Limb (tissue), 2 donors: ENCODE measurements at regions not wholly inside any gene's neighbourhood (a gene's known extent, or its start where the extent isn't known, plus 50 kb on each side); places are given as distances from the start of the nearest gene placed in this dataset.

ENCODE experiments used
- DNase-seq, 2 donors: peaks; one replicate each; pipeline ENCODE4 v3.0.0-alpha.2; 2016; ENCODE audit errors: extremely low spot score in 2 of 2

DNA sequence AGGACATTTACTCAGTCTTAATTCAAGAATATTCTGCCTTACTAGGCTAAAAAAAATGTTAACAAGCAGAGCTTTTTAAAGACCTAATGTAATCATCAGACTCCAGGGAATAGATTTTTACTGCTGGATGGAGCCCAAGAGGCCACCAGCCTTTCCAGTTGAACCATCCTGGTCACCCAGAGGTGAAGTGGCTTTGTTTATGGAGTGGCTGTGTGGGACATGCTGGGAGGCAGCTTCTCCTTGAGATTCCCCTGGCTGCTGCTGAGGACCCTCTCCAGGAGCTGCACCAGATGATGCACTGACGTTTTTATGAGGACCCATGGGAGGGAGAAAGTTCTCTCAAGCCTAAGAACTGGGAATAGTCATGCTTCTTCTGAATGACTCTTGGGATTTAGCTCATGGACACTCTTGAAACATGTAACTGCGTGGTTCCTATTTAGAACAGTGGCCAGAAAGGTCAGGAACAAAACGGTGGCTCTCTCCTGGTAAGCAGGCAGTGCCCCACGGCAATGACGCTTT lies 205.9 kb upstream of the MIR17HG start:
- no peak for DNase-seq

DNA sequence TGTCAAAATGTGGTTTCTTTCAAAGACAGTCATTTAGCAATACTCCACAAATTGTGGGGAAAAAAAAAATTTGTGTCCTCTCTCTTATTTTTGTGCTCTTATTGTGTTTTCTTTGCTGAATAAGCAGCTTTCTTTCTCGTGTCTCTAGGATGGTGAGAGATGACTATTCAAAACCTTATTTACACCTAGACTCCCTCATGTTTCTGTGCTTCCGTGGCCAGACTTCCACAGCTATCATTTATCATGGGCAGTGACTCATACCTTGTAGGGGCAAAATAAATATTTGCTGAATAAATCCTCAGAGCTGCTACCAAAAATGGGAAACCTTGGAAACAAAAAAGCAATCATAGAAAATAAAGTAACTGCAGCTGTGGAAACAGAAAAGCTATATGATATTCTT lies 204.9 kb upstream of the MIR17HG start:
- DNase-seq, result no peak

DNA sequence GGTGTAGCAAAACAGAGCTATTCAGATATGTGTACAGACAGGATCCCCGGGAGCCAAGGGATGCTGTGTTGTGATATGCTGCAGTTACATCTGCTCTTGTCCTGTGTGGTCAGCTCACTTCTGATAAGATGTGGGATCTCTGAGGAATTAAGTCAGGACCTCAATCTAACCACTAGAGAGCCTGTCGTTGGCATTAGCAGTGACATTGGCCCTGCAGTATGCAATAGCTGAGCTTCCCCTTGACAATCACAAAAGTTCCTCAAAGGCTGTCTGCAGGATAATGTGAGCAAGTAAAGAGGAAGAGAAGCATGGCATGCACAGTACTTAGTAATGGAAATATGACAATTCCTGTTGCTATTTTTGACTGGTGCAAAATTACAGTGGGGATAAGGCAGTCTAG lies 203.4 kb upstream of the MIR17HG start:
- DNase-seq, result no peak

DNA sequence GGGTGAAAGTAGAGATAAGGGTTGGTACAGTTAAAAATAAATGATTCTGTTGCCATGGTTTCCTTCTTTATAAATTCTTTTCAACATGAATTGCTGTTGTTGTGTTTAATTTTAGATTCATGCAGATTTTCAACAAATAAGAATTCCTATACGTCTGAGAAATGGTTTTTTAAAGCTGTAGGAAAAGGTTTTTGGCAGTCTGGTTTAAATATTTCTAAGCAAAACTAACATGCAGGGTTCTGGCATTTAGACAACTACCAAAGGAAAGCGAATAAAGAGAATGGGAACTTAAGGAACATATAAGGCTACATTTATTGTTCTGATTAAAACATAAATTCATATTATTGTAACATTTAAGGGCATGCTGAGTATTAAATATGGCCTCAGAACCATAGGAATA lies 203.0 kb upstream of the MIR17HG start:
- no peak for DNase-seq

DNA sequence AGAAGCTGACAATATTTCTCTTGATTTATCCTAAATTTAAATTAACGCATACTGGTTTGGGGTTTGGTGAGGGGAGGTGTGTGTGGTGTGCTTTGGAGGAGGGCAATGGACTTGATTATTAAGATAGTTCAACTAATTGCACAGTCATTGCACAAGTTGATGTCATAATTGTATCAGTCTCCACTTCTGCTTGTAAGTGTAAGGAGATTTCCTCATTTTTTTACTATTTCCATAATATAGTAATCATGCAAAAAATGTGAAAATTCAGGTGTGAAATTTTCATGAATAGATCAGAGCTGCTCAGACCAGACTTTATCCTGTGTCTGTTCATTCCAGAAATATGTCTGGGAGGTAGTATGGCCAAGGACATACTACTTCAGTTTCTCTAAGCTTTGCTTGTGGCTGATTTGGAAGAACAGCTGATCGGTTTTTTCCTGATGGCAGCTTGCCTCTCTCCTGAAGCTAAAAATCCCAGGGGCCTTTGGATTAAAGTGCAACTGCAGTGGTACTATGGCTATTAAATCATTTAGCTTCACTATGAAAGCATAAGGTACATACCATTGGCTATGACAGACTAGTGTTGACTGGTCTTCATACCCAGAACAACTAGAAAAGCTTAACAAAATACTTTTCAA lies 201.8 kb upstream of the MIR17HG start:
- DNase-seq, result no peak

DNA sequence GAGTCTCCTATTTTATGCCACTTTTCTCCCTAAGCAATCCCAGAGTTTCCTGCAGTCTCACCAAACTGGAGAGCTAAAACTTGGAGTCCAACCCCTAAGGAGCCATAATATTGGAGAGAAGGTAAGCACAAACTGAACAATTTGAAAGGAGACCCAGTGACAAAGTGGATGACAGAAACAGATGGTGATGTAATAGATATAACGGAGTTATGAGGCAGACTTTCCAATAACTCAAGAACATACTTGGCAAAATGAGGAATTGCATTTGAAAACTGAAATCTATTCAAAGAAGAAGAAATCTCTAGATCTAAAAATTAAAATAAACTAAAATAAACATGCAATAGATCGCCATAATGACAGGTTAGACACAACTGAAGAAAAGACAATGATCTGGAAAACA lies 200.9 kb upstream of the MIR17HG start:
- DNase-seq, result no peak

DNA sequence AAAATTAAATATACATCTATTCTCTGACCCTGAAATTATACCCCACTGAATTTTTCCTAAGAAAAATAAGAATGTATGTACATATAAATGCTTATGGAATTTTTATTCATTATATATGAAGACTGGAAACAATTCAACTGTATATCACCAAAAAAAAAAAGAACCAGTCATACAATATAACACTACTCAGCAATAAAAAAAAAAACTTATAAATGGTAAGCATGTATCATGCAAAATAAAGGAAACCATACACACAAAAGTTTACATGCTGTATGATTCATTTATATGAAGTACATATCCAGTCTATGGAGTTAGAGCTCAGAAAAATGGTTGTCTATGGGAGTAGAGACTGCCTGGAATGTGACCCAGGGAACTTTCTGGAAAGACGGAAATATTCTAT lies 199.4 kb upstream of the MIR17HG start:
- no peak for DNase-seq

DNA sequence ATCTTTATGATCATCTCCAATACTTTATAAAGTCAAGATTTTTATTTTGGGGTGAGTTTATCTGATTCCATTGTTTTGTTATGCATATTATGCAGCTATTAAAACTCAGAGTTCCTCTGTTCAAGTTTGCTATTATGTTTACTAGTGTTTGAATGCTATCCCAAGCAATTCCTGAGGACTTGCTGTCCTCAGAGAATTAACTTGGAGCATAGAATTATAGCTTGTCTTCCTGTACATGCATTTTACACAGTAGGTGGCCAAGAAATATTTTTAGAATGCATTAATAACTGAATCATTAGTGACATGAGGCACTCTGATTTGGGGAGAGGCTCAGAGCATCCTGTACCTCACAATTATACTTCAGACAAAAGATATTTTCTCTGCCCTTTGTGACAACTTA lies 195.6 kb upstream of the MIR17HG start:
- no peak for DNase-seq

DNA sequence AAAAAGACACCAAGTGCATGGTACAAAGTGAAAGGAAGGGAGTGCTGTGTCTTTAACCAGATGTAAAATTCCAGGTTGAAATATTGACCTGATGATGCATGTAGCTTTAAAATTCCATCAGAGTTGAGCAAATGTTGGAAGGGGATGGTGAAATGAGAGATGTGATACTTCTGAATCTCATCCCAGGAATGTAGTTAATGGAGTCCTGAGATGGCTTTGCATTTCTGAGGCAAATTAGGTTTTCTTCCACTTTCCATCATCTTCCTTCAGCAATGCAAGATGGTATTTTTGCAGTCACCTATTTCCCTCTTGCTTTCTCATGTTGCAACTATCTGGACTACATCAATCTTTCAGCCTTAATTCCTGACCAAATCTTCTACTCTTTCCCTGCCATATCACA lies 194.1 kb upstream of the MIR17HG start:
- DNase-seq, result no peak

DNA sequence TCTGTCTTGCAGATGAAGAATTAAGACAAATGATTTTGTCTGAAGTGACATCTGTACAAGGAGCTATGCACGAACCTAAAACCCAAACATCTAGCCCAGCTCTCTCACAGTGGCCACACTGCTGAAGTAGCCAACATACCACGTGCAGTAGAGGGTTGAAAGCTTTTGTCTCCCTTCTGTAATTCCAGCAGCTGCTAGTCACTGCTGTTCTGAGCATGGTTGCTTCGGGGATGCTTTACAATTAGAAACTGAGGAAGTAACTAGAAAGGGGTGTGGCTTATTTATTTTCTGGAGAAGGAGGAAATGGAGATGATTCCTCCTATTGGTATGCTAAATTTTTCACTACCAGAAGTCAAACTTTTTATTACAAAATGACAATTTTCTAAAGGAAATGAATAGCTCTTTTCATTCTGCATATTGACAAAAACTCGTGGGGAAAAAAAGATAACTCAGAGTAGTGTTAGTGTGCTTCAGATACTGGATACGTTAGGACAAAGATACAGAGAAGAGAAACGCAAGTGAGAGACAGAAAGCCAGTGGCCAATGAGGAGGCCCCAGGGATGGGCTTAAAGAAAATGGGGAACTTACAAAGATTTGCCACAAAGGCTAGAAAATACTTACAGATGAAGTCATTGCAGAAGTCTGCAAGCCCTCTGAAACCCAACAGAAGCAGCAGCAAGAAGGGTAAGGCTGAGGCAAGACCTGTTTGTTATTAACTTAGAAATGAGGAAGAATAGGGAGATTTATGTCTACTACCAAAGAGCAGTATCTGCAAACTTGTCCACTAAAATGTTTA lies 192.7 kb upstream of the MIR17HG start:
- DNase-seq, result no peak

DNA sequence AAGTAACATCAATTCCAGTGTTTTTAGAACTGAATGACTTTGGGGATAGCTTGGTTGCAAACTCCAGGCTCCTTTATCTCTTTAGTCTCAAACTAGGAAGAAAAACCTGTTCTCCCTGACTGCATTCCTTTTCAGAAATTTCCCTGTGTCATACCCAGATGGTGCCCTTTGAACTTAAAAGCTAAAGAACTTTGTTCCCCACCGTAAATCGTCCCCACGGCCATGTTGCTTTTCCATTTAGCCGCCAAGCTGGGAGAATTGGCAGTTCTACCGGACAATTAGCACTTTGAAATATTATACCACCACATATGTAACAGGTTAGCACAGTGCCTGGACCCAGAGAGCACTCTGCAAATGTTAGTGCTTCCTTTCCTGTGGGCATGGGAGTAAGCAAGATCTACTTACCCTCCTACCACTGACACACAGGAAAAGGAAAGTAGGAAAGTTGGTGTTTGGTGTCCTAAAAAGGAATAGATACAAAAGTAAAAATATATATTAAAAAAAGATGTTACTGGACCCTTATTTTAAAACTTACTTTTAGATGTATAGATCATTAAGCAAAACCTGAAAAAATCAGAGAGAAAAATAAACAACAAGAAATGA lies 191.9 kb upstream of the MIR17HG start:
- DNase-seq, result no peak

DNA sequence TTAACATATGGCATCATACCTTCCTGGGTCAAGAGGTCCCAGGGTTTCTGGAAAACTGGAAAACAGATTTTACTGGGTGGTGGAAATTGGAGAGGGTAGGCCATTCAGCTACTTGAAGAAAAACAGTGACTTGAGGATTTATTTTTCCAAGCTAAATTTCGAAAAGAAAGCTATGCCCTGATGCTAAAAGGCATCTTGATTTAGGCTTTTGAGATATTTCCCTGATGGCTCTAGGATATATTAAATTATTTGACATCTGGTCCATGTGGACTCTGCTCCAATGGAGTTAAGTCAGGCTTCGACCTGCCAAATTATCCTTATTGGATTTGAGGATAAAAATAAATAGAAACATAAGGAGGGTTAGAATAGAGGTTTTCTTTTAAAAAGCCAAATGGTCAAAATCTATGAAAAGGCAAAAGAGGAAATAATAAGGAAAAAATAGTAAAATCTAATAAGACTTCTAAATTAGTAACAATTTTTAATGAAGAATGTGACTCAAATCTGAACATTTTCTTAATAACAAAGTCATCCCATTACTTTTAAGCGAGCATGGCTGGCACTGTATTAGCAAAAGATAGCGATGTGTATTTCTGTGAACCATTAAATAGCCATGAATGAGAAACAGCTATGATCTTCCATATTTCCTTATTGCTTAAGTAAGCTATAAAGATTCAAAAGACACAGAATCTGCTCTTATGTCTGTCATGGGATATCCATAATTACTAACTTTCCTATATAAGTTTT lies 190.0 kb upstream of the MIR17HG start:
- no peak for DNase-seq

DNA sequence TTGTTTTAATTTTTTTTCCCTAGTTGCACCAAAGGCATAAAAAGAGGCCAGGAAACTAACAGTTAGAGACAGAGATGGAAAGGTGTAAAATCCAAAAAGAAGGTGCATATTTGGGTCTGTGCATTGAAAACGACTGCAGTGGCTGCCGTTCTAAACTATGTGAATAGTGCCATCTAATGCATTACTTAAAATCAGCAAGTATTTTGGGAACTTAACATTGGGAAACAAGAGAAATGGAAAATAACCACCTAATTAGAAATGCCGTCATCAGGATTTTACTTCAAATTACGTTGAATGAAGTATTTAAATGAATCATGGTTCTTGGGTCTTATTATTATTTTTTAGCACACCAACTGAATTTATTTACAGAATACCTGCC lies 189.5 kb upstream of the MIR17HG start:
- no peak for DNase-seq

DNA sequence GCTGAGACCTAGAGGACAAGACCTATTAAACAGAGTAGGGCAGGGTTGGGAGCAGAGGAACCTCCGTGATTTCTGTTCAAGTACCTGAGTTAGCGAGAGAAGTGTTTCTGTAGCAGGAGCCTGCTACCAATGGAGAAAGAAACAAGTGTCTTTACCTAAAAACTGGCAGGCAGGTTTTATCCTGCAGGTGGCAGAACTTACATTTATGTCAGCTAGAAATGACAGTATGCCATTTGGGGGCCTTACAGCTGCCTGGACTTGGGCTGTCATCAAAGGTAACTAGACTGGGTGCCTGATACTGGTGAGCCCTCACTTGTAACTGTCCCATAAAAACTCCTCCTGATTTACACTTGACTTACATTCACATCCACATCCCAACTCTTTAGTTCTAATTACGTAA lies 185.3 kb upstream of the MIR17HG start:
- no peak for DNase-seq

DNA sequence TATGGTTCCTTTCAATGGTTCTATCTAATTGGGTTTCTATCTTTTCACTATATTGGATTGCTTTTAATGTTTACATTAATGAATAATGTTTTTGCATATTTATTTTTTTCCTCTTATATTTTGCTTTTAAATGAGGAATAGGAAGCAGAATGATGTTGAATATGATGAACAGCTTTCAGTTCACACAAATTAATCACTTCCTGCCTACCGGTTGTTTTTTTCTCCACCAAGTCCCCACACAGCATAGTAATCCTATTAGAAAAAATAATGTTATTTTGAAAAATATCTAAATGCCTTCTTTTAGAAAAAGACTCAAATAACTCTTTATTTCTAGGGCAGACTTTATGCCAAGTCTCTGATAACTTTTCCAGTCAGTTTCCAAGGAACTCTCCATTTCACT lies 184.9 kb upstream of the MIR17HG start:
- DNase-seq, result no peak

DNA sequence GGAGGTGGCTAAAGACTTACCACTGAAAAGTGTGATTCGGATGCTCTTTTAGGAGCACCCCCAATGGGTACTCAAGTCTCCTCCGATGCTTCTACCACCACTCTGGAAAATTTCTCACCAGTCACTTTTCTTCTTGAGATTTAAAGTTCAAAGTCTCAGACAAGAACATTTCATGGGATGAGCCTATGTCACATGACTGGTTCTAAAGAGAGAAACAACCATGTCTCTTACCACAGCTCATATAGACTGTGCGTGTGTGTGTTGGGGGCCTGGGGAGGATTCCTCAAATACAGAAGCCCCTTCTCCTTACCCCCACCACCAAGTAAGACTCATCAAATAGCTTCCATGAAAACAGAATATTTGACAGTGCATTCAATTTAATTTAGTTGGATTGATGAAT lies 181.7 kb upstream of the MIR17HG start:
- DNase-seq, result no peak

DNA sequence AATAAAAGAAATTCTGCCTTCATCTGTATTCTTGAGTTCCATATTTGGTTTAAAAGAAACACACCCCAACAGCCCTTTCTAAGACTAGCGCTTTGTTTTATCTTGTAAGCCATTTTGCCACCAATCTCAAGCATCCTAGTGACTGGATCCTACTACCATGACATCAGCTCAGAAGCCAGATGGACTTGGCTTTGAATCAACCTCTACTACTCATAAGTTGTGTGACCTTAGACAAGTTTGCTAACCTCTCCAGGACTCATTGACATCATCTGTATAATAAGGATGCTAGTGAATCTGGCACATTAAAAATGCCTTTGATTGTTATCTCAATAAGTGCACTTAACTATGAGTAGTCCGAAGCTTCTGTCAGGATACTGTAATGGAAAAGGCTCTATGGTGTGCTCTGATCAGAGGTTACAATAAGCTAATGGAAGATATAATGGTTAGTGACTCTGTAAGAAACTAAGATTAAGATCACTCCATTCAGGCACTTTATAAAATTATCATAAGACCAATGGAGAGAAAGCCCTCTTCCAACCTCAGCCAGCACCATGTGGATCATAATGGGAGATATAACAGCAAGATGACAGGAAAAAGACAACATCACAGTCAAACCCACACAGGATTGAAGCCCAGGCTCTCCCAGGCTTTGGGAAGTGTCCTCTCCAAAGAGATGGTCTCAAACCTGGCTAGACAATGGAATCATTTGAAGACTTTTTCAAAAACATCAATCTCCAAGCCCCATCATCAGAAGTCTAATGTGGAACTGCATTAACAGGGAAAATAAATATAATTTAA lies 180.6 kb upstream of the MIR17HG start:
- no peak for DNase-seq

DNA sequence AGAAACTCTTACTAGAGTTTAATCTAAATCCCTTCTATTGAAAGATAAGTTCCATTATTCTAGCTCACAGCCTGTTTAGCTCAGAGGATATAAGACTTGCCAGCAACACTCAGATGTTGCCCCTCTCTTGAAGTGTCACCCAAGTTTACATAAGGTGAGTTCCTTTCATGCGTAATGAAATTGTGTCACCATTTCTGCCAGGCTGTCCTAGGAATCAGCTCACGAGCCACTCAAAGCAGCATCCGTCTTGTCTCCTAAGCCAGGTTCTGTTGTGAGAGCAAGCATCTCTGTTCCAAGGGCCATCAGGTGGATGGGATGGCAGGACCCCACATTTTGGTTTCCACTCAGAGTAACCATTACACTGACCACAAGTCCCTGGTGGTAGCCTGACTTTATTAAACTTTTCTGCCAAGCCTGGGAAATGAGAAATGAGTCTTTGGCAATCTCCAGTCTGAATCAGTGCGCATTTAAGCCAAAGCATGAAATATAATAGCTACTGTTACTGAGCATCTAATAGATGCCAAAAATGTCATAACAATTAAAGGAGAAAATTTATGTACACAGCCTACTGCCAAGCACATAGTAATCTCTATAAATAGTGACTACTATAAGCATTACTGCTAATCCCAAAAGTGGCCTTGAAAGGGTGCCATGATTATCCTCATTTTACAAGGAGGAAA lies 179.6 kb upstream of the MIR17HG start:
- peak in 1 of 2 donors; percentile 42 for DNase-seq

DNA sequence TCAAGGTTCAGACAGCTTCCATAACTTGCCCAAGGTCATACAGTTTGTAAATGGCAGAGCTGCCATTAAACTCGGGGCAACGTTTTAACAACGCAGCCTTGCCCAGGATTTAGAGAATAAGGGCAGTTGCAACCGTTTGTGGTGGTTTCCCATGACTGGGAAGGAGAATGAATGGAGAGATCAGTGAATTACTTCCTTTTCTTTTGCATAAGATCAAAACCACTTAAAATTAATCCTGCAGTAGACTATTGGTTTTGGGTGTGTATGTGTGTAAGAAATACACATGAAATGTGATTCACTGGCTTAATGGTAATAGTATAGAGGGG lies 179.1 kb upstream of the MIR17HG start:
- no peak for DNase-seq

DNA sequence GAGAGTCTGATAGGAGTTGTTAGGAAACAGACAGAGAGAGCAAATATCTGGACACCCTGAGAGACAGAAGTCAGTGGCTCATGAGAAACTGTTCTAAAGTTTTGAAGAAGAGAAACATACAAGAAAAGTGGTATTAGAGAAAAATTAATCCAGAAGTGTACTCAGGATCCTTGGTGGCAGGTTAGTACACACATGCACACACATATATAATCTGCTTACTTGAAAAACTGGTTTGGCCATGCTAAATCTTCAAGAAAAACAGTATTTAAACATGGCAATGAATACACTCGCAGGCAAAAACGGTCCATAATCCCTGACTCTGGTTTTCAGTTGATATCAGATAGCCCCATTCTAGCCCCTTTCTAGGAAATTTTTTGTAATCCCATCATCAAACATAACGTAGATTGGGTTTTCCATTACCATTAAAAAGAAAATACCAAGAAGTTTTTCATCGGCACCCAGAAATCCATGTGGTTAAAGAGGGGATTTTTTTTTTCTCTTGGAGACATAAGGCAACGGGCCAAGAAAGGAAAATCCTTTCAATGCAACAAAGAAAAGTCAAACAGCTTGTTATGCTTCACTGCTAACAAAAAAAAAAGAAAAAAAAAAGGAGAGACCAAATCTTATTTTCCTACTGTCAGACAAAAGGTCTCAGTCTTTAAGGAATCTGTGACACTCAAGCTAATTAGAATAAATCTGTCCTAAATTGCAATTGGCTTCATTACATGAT lies 178.0 kb upstream of the MIR17HG start:
- no peak for DNase-seq
